Neuron (in vitro differentiated cells): ENCODE measurements at regions not wholly inside any gene's neighbourhood (a gene's known extent, or its start where the extent isn't known, plus 50 kb on each side); places are given as distances from the start of the nearest gene placed in this dataset.

Source experiments
- H2AFZ ChIP-seq: one replicate; pipeline ENCODE4 v1.6.1; 2013; ENCODE audit warnings: low read depth, mild to moderate bottlenecking, inconsistent platforms, low read length, moderate library complexity
- H3K27me3 ChIP-seq: one replicate; pipeline ENCODE4 v1.6.1; 2013; ENCODE audit warnings: low read length; ENCODE audit not compliant: insufficient read depth
- H3K36me3 ChIP-seq: one replicate; pipeline ENCODE4 v1.6.1; 2013; ENCODE audit warnings: low read length; ENCODE audit not compliant: insufficient read depth
- H3K4me1 ChIP-seq: one replicate; pipeline ENCODE4 v1.6.1; 2013; ENCODE audit warnings: low read length; ENCODE audit not compliant: insufficient read depth
- H3K4me3 ChIP-seq: 2 replicates; pipeline ENCODE4 v1.5.1; 2013; ENCODE audit warnings: mild to moderate bottlenecking, low read length, moderate library complexity
- H3K9me3 ChIP-seq: one replicate; pipeline ENCODE4 v1.6.1; 2013; ENCODE audit warnings: low read length

GRCh38 chr20:51142448-51142847 is 119.5 kb upstream of the KCNG1 start:
- peaks cover 7% of the 10 kb centered on the region for H3K4me1 ChIP-seq
- H3K27me3 ChIP-seq = peaks cover 4% of the 10 kb centered on the region
- H3K4me3 ChIP-seq = no peak overlapping the region
- H2AFZ ChIP-seq = no peak overlapping the region
- peaks cover 2% of the 10 kb centered on the region for H3K9me3 ChIP-seq
- H3K36me3 ChIP-seq = no peaks in the 10 kb centered on the region

GRCh38 chr20:51140671-51141070 is 117.8 kb upstream of the KCNG1 start:
- H3K27me3 ChIP-seq = peaks cover 4% of the 10 kb centered on the region
- peaks cover 7% of the 10 kb centered on the region for H3K4me1 ChIP-seq
- H3K4me3 ChIP-seq = no peak overlapping the region
- no peak overlapping the region for H2AFZ ChIP-seq
- H3K36me3 ChIP-seq = no peaks in the 10 kb centered on the region
- peaks cover 2% of the 10 kb centered on the region for H3K9me3 ChIP-seq

- Histone ChIP-seq H3K4me3 (no peak overlapping the region), H3K9me3 (no peaks in the 10 kb centered on the region), H3K27me3 (peaks cover 4% of the 10 kb centered on the region), H2AFZ (no peak overlapping the region), H3K4me1 (peaks cover 7% of the 10 kb centered on the region), H3K36me3 (no peaks in the 10 kb centered on the region)
These were observed 117.0 kb upstream of the KCNG1 start for GRCh38 chr20:51139891-51140290.

GRCh38 chr20:51138576-51138975 is 115.7 kb upstream of the KCNG1 start:
- H2AFZ ChIP-seq = no peak overlapping the region
- H3K4me1 ChIP-seq = peaks cover 8% of the 10 kb centered on the region
- no peaks in the 10 kb centered on the region for H3K36me3 ChIP-seq
- no peak overlapping the region for H3K4me3 ChIP-seq
- H3K9me3 ChIP-seq = no peaks in the 10 kb centered on the region
- H3K27me3 ChIP-seq = peaks cover 4% of the 10 kb centered on the region

- Histone ChIP-seq H3K27me3 (peaks cover 4% of the 10 kb centered on the region), H2AFZ (no peak overlapping the region), H3K9me3 (no peaks in the 10 kb centered on the region), H3K4me1 (peaks cover 6% of the 10 kb centered on the region), H3K4me3 (no peak overlapping the region), H3K36me3 (no peaks in the 10 kb centered on the region)
These were observed 114.6 kb upstream of the KCNG1 start for GRCh38 chr20:51137461-51137860.

GRCh38 chr20:51135926-51136715 is 113.2 kb upstream of the KCNG1 start:
- H3K27me3 ChIP-seq = peaks cover under 1% of the 10 kb centered on the region
- H3K36me3 ChIP-seq = no peaks in the 10 kb centered on the region
- peaks cover 6% of the 10 kb centered on the region for H3K4me1 ChIP-seq
- H3K4me3 ChIP-seq = no peak overlapping the region
- H3K9me3 ChIP-seq = no peaks in the 10 kb centered on the region
- no peak overlapping the region for H2AFZ ChIP-seq

GRCh38 chr20:51134405-51134804 is 111.5 kb upstream of the KCNG1 start:
- Histone ChIP-seq H3K27me3 (peaks cover 3% of the 10 kb centered on the region), H3K9me3 (no peaks in the 10 kb centered on the region), H3K4me1 (peaks cover 6% of the 10 kb centered on the region), H2AFZ (no peak overlapping the region), H3K4me3 (no peak overlapping the region), H3K36me3 (no peaks in the 10 kb centered on the region)

GRCh38 chr20:51132279-51132678 is 109.4 kb upstream of the KCNG1 start:
- peaks cover 3% of the 10 kb centered on the region for H3K27me3 ChIP-seq
- H3K9me3 ChIP-seq = no peaks in the 10 kb centered on the region
- H3K4me3 ChIP-seq = no peak overlapping the region
- H2AFZ ChIP-seq = no peak overlapping the region
- peaks cover 6% of the 10 kb centered on the region for H3K4me1 ChIP-seq
- H3K36me3 ChIP-seq = no peaks in the 10 kb centered on the region

GRCh38 chr20:51131811-51132210 is 108.9 kb upstream of the KCNG1 start:
- no peak overlapping the region for H2AFZ ChIP-seq
- no peak overlapping the region for H3K4me3 ChIP-seq
- H3K27me3 ChIP-seq = peaks cover 3% of the 10 kb centered on the region
- H3K36me3 ChIP-seq = no peaks in the 10 kb centered on the region
- H3K4me1 ChIP-seq = peaks cover 8% of the 10 kb centered on the region
- no peaks in the 10 kb centered on the region for H3K9me3 ChIP-seq

GRCh38 chr20:51129147-51129776 is 106.4 kb upstream of the KCNG1 start:
- no peak overlapping the region for H2AFZ ChIP-seq
- no peak overlapping the region for H3K4me3 ChIP-seq
- peaks cover 3% of the 10 kb centered on the region for H3K27me3 ChIP-seq
- no peaks in the 10 kb centered on the region for H3K9me3 ChIP-seq
- no peaks in the 10 kb centered on the region for H3K36me3 ChIP-seq
- peaks cover 7% of the 10 kb centered on the region for H3K4me1 ChIP-seq

GRCh38 chr20:51128198-51128597 is 105.3 kb upstream of the KCNG1 start:
- peaks cover 2% of the 10 kb centered on the region for H3K4me1 ChIP-seq
- no peaks in the 10 kb centered on the region for H3K36me3 ChIP-seq
- H2AFZ ChIP-seq = no peak overlapping the region
- H3K9me3 ChIP-seq = no peaks in the 10 kb centered on the region
- H3K27me3 ChIP-seq = peaks cover 3% of the 10 kb centered on the region
- no peak overlapping the region for H3K4me3 ChIP-seq

- Histone ChIP-seq H3K9me3 (no peaks in the 10 kb centered on the region), H3K36me3 (no peaks in the 10 kb centered on the region), H2AFZ (no peak overlapping the region), H3K4me3 (no peak overlapping the region), H3K27me3 (peaks cover 3% of the 10 kb centered on the region), H3K4me1 (peaks cover 2% of the 10 kb centered on the region)
These were observed 104.8 kb upstream of the KCNG1 start for GRCh38 chr20:51127713-51128112.

- H3K27me3 ChIP-seq = peaks cover 10% of the 10 kb centered on the region
- no peak overlapping the region for H3K4me3 ChIP-seq
- no peaks in the 10 kb centered on the region for H3K9me3 ChIP-seq
- H3K36me3 ChIP-seq = no peaks in the 10 kb centered on the region
- no peak overlapping the region for H2AFZ ChIP-seq
- H3K4me1 ChIP-seq = peaks cover 2% of the 10 kb centered on the region
These were observed 103.4 kb upstream of the KCNG1 start for GRCh38 chr20:51126337-51126736.
